SU-DHL-6 (cell line): ENCODE measurements at regions not wholly inside any gene's neighbourhood (a gene's known extent, or its start where the extent isn't known, plus 50 kb on each side); places are given as distances from the start of the nearest gene placed in this dataset.

Source experiments
- H2AFZ ChIP-seq: fragments of 200-600 bp; sonication (generic); 2 replicates; pipeline ENCODE4 v1.6.1; 2014; ENCODE audit warnings: low read depth, mild to moderate bottlenecking, moderate library complexity, mixed read lengths, antibody characterized with exemption, low read length; ENCODE audit not compliant: severe bottlenecking
- H3F3A ChIP-seq: fragments of 200-600 bp; shearing (Covaris generic); 2 replicates; pipeline ENCODE4 v1.6.0; 2016; ENCODE audit warnings: antibody characterized with exemption, mild to moderate bottlenecking; ENCODE audit not compliant: insufficient read depth
- H3K27ac ChIP-seq: fragments of 200-600 bp; sonication (generic); 2 replicates; pipeline ENCODE4 v1.5.1; 2016; ENCODE audit warnings: low read depth, mild to moderate bottlenecking, low read length, moderate library complexity, mixed read lengths
- H3K27me3 ChIP-seq: fragments of 200-600 bp; sonication (generic), shearing (Covaris generic); 2 replicates; pipeline ENCODE4 v1.6.0; 2014; ENCODE audit warnings: mild to moderate bottlenecking, low read length
- H3K36me3 ChIP-seq: fragments of 200-600 bp; sonication (generic); 2 replicates; pipeline ENCODE4 v1.6.1; 2014; ENCODE audit warnings: mild to moderate bottlenecking, low read length, mixed read lengths
- H3K4me2 ChIP-seq: fragments of 300-600, 200-600 bp; shearing (Covaris generic), sonication (generic); 2 replicates; pipeline ENCODE4 v1.6.0; 2014; ENCODE audit warnings: low read length, low read depth, mild to moderate bottlenecking; ENCODE audit not compliant: poor library complexity, severe bottlenecking
- H3K4me3 ChIP-seq: fragments of 200-600 bp; sonication (generic); 2 replicates; pipeline ENCODE4 v1.5.1; 2014; ENCODE audit warnings: antibody characterized with exemption, low read length, mild to moderate bottlenecking, mixed read lengths; ENCODE audit not compliant: insufficient read depth, poor library complexity, severe bottlenecking
- H3K79me2 ChIP-seq: fragments of 200-600 bp; sonication (generic); 2 replicates; pipeline ENCODE4 v1.6.1; 2014; ENCODE audit warnings: mild to moderate bottlenecking, low read length, moderate library complexity; ENCODE audit not compliant: insufficient read depth
- H3K9ac ChIP-seq: fragments of 200-600 bp; sonication (generic); 2 replicates; pipeline ENCODE4 v1.7.0; 2014; ENCODE audit warnings: mild to moderate bottlenecking, low read length
- H3K9me2 ChIP-seq: fragments of 200-600 bp; sonication (generic); replicated peaks from 2 replicates; pipeline ENCODE4 v1.6.1; 2014; ENCODE audit warnings: low read length; ENCODE audit not compliant: insufficient read depth
- H3K9me3 ChIP-seq: fragments of 200-600 bp; sonication (generic); 2 replicates; pipeline ENCODE4 v1.6.1; 2014; ENCODE audit warnings: low read length, mixed read lengths; ENCODE audit not compliant: insufficient read depth
- H4K20me1 ChIP-seq: fragments of 200-600 bp; sonication (generic); 2 replicates; pipeline ENCODE4 v1.6.1; 2014; ENCODE audit warnings: low read depth, mild to moderate bottlenecking, antibody characterized with exemption, low read length, moderate library complexity, mixed read lengths
- CTCF ChIP-seq: fragments of 200-600 bp; sonication (generic); IDR thresholded peaks from one replicate; pipeline ENCODE4 v1.5.1; 2017; ENCODE audit warnings: antibody characterized with exemption, mild to moderate bottlenecking, low read length, moderate library complexity; ENCODE audit not compliant: insufficient read depth, poor library complexity, severe bottlenecking
- EZH2phosphoT487 ChIP-seq: fragments of 200-600 bp; sonication (generic), shearing (Covaris generic); conservative IDR thresholded peaks from 2 replicates; pipeline ENCODE4 v1.6.1; 2018; ENCODE audit warnings: mild to moderate bottlenecking, antibody characterized with exemption, low read length, moderate library complexity, mixed read lengths

- Histone ChIP-seq H4K20me1 (no peaks in the 10 kb centered on the region), H3K79me2 (no peaks in the 10 kb centered on the region), H3K9me2 (no peaks in the 10 kb centered on the region), H2AFZ (no peak overlapping the region), H3K27me3 (no peaks in the 10 kb centered on the region), H3F3A (no peaks in the 10 kb centered on the region), H3K9me3 (no peaks in the 10 kb centered on the region), H3K4me2 (no peak overlapping the region), H3K4me3 (no peak overlapping the region), H3K9ac (no peak overlapping the region), H3K27ac (no peak overlapping the region), H3K36me3 (no peaks in the 10 kb centered on the region)
- no peak for TF ChIP-seq EZH2phosphoT487
- no peak for TF ChIP-seq CTCF
These were observed 335.0 kb downstream of the MATN1 start for GRCh38 chr1:30388386-30388785.

GRCh38 chr1:30386156-30386926 is 337.0 kb downstream of the MATN1 start:
- Histone ChIP-seq H3K27ac (no peak overlapping the region), H3K4me2 (no peak overlapping the region), H3K79me2 (no peaks in the 10 kb centered on the region), H3K27me3 (no peaks in the 10 kb centered on the region), H3F3A (no peaks in the 10 kb centered on the region), H3K9ac (no peak overlapping the region), H3K9me3 (no peaks in the 10 kb centered on the region), H3K4me3 (no peak overlapping the region), H3K36me3 (no peaks in the 10 kb centered on the region), H4K20me1 (no peaks in the 10 kb centered on the region), H3K9me2 (no peaks in the 10 kb centered on the region), H2AFZ (no peak overlapping the region)
- TF ChIP-seq CTCF (no peak), EZH2phosphoT487 (no peak)

DNA sequence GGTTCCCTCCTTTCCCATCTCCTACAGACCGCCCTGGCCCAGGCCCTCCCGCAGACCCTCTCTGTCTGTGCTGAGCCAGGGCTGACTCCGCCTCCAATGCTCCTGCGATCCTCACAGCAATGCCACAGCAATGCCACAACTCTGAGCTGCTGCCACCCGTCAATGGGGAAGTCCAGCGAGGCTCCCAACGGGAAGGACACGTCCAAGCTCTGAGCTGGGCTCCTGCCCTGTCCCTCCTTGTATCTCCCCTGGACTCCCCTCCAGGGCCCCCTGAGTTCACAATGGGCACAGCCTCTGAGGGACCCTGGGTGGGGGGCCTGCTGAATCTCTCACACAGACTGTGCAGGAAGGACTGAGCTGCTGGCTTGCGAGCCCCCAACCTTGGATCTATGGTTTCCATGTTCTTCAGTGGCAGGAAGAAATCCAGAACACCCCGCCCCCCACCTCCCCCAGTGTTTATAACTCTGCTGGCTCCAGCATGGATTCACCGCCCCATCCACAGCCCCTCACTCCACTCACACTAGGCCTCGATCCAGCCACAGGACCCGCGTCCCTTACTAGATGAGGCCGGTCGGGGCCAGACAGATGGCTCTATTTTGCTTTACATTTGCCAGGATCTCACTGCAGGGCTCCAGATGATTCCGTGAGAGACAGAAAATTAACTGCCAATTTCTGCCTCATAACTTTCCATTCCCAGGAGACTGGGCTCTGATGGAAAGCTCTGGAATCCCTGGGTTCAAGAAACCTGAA is 338.0 kb downstream of the MATN1 start:
- Histone ChIP-seq H3K9me2 (no peaks in the 10 kb centered on the region), H3K9ac (no peak overlapping the region), H4K20me1 (no peaks in the 10 kb centered on the region), H3K79me2 (no peaks in the 10 kb centered on the region), H3F3A (no peaks in the 10 kb centered on the region), H3K4me3 (no peak overlapping the region), H3K9me3 (no peaks in the 10 kb centered on the region), H3K36me3 (no peaks in the 10 kb centered on the region), H3K27ac (no peak overlapping the region), H3K27me3 (no peaks in the 10 kb centered on the region), H2AFZ (no peak overlapping the region), H3K4me2 (no peak overlapping the region)
- TF ChIP-seq EZH2phosphoT487 (no peak), CTCF (no peak)
